ENCODE measurements at regions not wholly inside any gene's neighbourhood (a gene's known extent, or its start where the extent isn't known, plus 50 kb on each side); places are given as distances from the start of the nearest gene placed in this dataset.

DNA sequence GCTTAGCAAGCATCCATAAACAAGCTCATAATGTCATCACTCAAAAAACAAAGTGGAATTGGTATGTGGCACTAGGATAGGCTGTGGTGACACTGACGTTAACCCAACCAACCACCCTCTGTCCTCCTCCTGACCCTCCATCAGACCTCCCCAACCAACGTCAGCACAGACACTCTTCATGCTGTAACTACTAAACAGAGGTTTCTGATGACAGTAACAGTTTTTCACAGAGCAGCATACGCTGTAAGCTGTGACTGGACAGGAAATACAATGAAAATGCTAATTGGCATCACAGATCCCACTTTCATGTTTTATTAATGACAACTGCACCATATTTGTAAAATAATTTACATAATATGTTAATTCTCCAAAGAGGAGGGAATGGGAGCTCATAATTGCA is 238.0 kb downstream of the IRS2 start:
- TF ChIP-seq, protein P1, sequence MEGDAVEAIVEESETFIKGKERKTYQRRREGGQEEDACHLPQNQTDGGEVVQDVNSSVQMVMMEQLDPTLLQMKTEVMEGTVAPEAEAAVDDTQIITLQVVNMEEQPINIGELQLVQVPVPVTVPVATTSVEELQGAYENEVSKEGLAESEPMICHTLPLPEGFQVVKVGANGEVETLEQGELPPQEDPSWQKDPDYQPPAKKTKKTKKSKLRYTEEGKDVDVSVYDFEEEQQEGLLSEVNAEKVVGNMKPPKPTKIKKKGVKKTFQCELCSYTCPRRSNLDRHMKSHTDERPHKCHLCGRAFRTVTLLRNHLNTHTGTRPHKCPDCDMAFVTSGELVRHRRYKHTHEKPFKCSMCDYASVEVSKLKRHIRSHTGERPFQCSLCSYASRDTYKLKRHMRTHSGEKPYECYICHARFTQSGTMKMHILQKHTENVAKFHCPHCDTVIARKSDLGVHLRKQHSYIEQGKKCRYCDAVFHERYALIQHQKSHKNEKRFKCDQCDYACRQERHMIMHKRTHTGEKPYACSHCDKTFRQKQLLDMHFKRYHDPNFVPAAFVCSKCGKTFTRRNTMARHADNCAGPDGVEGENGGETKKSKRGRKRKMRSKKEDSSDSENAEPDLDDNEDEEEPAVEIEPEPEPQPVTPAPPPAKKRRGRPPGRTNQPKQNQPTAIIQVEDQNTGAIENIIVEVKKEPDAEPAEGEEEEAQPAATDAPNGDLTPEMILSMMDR (conservative IDR thresholded peaks at IDR 0.05): no peak
- TF ChIP-seq ZFX (IDR thresholded peaks at IDR 0.05): no peak
